Keratinocyte (primary cell): ENCODE measurements at regions not wholly inside any gene's neighbourhood (a gene's known extent, or its start where the extent isn't known, plus 50 kb on each side); places are given as distances from the start of the nearest gene placed in this dataset.

Source experiments
- DNase-seq: peaks from one replicate; pipeline ENCODE4 v3.0.0-alpha.2; 2011; ENCODE audit warnings: low read depth, missing footprints, low spot score
- FAIRE-seq: peaks from 2 replicates; lab custom pipeline; 2011; peaks lifted over from hg19 to GRCh38; lab: Jason Lieb, UNC
- H2AFZ ChIP-seq: 2 replicates; pipeline ENCODE4 v1.6.0; 2012; ENCODE audit warnings: low read length, control low read depth, inconsistent platforms; ENCODE audit not compliant: control insufficient read depth
- H3K27ac ChIP-seq: 2 replicates; pipeline ENCODE4 v1.5.1; 2011; ENCODE audit warnings: low read length; ENCODE audit not compliant: control insufficient read depth, insufficient read depth
- H3K27me3 ChIP-seq: 3 replicates; pipeline ENCODE4 v1.6.0; 2011; ENCODE audit warnings: low read length; ENCODE audit not compliant: control insufficient read depth, insufficient read depth; ENCODE audit errors: extremely low read depth
- H3K36me3 ChIP-seq, 2 experiments: 2 replicates in 1 of 2; 3 replicates in 1 of 2; pipeline ENCODE4 v1.5.1; 2011; ENCODE audit warnings: low read length in 2 of 2, mild to moderate bottlenecking in 1 of 2; ENCODE audit not compliant: control insufficient read depth in 2 of 2, insufficient read depth in 2 of 2; ENCODE audit errors: extremely low read depth in 1 of 2
- H3K4me1 ChIP-seq: 3 replicates; pipeline ENCODE4 v1.5.1; 2011; ENCODE audit warnings: low read length; ENCODE audit not compliant: control insufficient read depth, insufficient read depth; ENCODE audit errors: extremely low read depth
- H3K4me2 ChIP-seq: 3 replicates; pipeline ENCODE4 v1.6.0; 2011; ENCODE audit warnings: low read depth, low read length; ENCODE audit not compliant: control insufficient read depth, insufficient read depth; ENCODE audit errors: extremely low read depth
- H3K4me3 ChIP-seq, 3 experiments: fragments of 200-600 bp in 1 of 3; sonication (generic) in 1 of 3; 2 replicates in 2 of 3; 3 replicates in 1 of 3; pipeline ENCODE4 v1.5.1; 2011 to 2016; ENCODE audit warnings: low read length in 3 of 3, mild to moderate bottlenecking in 3 of 3, control low read depth in 2 of 3, inconsistent platforms in 1 of 3, low read depth in 1 of 3, mixed read lengths in 1 of 3, mixed run types in 1 of 3, moderate library complexity in 1 of 3; ENCODE audit not compliant: control insufficient read depth in 2 of 3, insufficient read depth in 2 of 3; ENCODE audit errors: extremely low read depth in 1 of 3
- H3K79me2 ChIP-seq: 2 replicates; pipeline ENCODE4 v1.6.0; 2012; ENCODE audit warnings: low read length; ENCODE audit not compliant: control insufficient read depth, insufficient read depth
- H3K9ac ChIP-seq: 3 replicates; pipeline ENCODE4 v1.6.0; 2011; ENCODE audit warnings: low read length; ENCODE audit not compliant: control insufficient read depth, insufficient read depth; ENCODE audit errors: extremely low read depth
- H3K9me1 ChIP-seq: 3 replicates; pipeline ENCODE4 v1.6.0; 2011; ENCODE audit warnings: low read length; ENCODE audit not compliant: control insufficient read depth, insufficient read depth; ENCODE audit errors: extremely low read depth
- H3K9me3 ChIP-seq: 2 replicates; pipeline ENCODE4 v1.5.1; 2012; ENCODE audit warnings: low read depth, low read length; ENCODE audit not compliant: control insufficient read depth
- H4K20me1 ChIP-seq: 3 replicates; pipeline ENCODE4 v1.6.0; 2011; ENCODE audit warnings: low read length; ENCODE audit not compliant: control insufficient read depth, insufficient read depth; ENCODE audit errors: extremely low read depth
- EZH2 ChIP-seq: IDR thresholded peaks from one replicate; pipeline ENCODE4 v1.6.1; 2012; ENCODE audit warnings: inconsistent platforms, mild to moderate bottlenecking, low read length, moderate library complexity
- dilution Hi-C: fragments of 300-500 bp; cut with MboI; formaldehyde crosslinking; loops from one replicate; pipeline ENCODE4 v1.7.0; 2020; ENCODE audit warnings: low sequenced_read_pairs; ENCODE audit not compliant: extremely low pct_ligation_motif_present
- TF ChIP-seq, protein P1 (sequence below), 3 experiments: IDR thresholded peaks in 1 of 3; conservative IDR thresholded peaks in 1 of 3; optimal IDR thresholded peaks in 1 of 3; 2 replicates in 2 of 3; 3 replicates in 1 of 3; pipeline versions ENCODE3 to v1.5.1; 2011; ENCODE audit warnings: low read length in 3 of 3, mild to moderate bottlenecking in 3 of 3, moderate library complexity in 2 of 3, control low read depth in 1 of 3, inconsistent platforms in 1 of 3; ENCODE audit not compliant: insufficient read depth in 2 of 3; ENCODE audit errors: extremely low read depth in 1 of 3

DNA sequence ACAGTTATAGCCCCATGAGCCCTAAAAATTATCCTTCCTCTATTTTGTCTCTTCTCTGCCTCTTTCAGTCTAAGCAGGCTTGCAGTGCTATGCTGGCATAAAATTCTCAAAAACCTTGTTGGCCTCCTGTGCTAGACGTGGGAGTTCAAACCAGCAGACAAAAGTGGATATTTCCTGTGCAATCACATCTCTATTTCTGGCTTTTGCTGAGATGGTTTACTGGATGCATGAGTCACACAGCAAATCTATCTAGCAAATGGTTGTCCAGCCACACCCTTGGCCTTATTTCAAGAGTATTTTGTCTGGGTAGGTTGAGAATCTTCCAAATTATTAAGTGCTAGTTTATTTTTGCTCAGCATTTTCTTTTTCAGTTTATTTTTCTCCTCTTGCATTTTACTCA, 370.8 kb downstream of the CDC14C start:
- DNase-seq, result peak; percentile 15

DNA sequence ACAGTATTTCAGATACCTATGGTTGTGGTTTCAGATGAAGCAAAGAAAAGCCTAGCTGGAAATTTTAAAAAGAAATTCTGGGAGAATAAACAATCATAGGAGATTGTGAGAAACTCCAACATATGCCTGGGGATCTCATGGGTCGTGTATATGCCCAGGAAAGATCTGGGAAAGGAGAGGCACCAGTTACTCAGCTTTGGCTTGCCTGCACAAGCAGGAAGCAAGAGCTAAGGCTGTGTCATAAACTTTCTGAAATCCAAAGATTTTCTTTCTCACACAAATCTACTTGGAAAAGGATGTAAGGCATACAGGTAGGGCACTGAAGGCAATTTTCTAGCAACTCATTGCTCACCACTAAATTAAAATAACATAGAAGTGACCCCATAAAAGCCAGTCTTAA, 373.6 kb downstream of the CDC14C start:
- no peaks in the 10 kb centered on the region for H3K27me3 ChIP-seq
- dilution Hi-C loops, result no loop called here
- peak; percentile 21 for DNase-seq

More for the DNA sequence above, 370.8 kb downstream of the CDC14C start:
- no peak for TF ChIP-seq EZH2
- TF ChIP-seq, protein P1, sequence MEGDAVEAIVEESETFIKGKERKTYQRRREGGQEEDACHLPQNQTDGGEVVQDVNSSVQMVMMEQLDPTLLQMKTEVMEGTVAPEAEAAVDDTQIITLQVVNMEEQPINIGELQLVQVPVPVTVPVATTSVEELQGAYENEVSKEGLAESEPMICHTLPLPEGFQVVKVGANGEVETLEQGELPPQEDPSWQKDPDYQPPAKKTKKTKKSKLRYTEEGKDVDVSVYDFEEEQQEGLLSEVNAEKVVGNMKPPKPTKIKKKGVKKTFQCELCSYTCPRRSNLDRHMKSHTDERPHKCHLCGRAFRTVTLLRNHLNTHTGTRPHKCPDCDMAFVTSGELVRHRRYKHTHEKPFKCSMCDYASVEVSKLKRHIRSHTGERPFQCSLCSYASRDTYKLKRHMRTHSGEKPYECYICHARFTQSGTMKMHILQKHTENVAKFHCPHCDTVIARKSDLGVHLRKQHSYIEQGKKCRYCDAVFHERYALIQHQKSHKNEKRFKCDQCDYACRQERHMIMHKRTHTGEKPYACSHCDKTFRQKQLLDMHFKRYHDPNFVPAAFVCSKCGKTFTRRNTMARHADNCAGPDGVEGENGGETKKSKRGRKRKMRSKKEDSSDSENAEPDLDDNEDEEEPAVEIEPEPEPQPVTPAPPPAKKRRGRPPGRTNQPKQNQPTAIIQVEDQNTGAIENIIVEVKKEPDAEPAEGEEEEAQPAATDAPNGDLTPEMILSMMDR (optimal IDR thresholded peaks at IDR 0.05 in 1 of 3, IDR thresholded peaks at IDR 0.05 in 1 of 3, conservative IDR thresholded peaks at IDR 0.05 in 1 of 3; ENCODE audit: extremely low read depth in 1 of 3, insufficient read depth in 2 of 3, low read length in 3 of 3), result no peak
- Histone ChIP-seq H3K4me2 (peak overlapping the region; percentile 63), H3K4me3 (peak overlapping the region in 2 of 3 experiments; percentile 3 to 42), H3K9me3 (no peaks in the 10 kb centered on the region), H3K36me3 (no peaks in the 10 kb centered on the region), H3K27me3 (no peaks in the 10 kb centered on the region), H3K9me1 (no peaks in the 10 kb centered on the region), H2AFZ (peak overlapping the region; percentile 83), H3K9ac (peak overlapping the region; percentile 41), H3K79me2 (no peaks in the 10 kb centered on the region), H3K4me1 (peaks cover 41% of the 10 kb centered on the region), H3K27ac (peak overlapping the region; percentile 95), H4K20me1 (no peaks in the 10 kb centered on the region)
- peak; percentile 81 for FAIRE-seq
- dilution Hi-C loops, result no loop called here

DNA sequence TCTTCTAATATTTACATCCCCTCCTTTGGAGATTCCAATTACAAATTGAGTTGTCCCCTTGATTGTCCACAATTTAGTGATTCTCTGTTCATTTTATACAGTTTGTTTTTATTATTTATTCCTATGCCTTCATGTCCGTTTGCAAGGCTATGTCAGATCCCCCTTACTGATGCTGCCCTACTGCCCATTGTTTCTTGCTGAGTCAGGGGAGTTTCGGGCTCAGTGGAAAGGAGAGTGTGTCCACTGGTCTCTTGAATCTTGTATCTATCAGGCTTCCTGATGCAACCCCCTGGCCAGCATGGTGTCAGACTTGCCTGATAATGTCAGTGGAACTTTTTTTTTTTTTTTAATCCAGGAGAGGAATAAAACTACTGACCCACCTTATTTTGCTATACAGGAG, 384.4 kb downstream of the CDC14C start:
- no peaks in the 10 kb centered on the region for H4K20me1 ChIP-seq
- H3K4me3 ChIP-seq, result no peak overlapping the region
- H3K9me1 ChIP-seq, result no peaks in the 10 kb centered on the region
- no peaks in the 10 kb centered on the region for H3K36me3 ChIP-seq
- H3K79me2 ChIP-seq, result no peaks in the 10 kb centered on the region
- H3K27ac ChIP-seq, result no peak overlapping the region
- no peaks in the 10 kb centered on the region for H3K4me1 ChIP-seq
- dilution Hi-C loops, result no loop called here
- no peak overlapping the region for H3K9ac ChIP-seq
- no peaks in the 10 kb centered on the region for H3K9me3 ChIP-seq
- H3K4me2 ChIP-seq, result no peak overlapping the region
- no peak overlapping the region for H2AFZ ChIP-seq
- TF ChIP-seq EZH2, result no peak
- TF ChIP-seq, protein P1 (optimal IDR thresholded peaks at IDR 0.05 in 1 of 3, IDR thresholded peaks at IDR 0.05 in 1 of 3, conservative IDR thresholded peaks at IDR 0.05 in 1 of 3; ENCODE audit: extremely low read depth in 1 of 3, insufficient read depth in 2 of 3, low read length in 3 of 3), result no peak
- FAIRE-seq (no peak), DNase-seq (no peak)
- no peaks in the 10 kb centered on the region for H3K27me3 ChIP-seq

More for the DNA sequence above, 373.6 kb downstream of the CDC14C start:
- H4K20me1 ChIP-seq, result no peaks in the 10 kb centered on the region
- H3K4me3 ChIP-seq, result no peak overlapping the region
- no peaks in the 10 kb centered on the region for H3K9me1 ChIP-seq
- TF ChIP-seq EZH2, result no peak
- H3K9me3 ChIP-seq, result no peaks in the 10 kb centered on the region
- no peak overlapping the region for H2AFZ ChIP-seq
- no peaks in the 10 kb centered on the region for H3K79me2 ChIP-seq
- FAIRE-seq, result peak; percentile 79
- H3K4me2 ChIP-seq, result peak overlapping the region; percentile 54
- H3K9ac ChIP-seq, result no peak overlapping the region
- H3K27ac ChIP-seq, result peak overlapping the region; percentile 59
- no peaks in the 10 kb centered on the region for H3K36me3 ChIP-seq
- peaks cover 41% of the 10 kb centered on the region for H3K4me1 ChIP-seq
